ENCODE measurements at regions not wholly inside any gene's neighbourhood (a gene's known extent, or its start where the extent isn't known, plus 50 kb on each side); places are given as distances from the start of the nearest gene placed in this dataset.
"Not testable (repeated sequence)": the region's sequence is repeated elsewhere in the genome, so short reads cannot be mapped to it uniquely, and the experiment has no call there.

DNA sequence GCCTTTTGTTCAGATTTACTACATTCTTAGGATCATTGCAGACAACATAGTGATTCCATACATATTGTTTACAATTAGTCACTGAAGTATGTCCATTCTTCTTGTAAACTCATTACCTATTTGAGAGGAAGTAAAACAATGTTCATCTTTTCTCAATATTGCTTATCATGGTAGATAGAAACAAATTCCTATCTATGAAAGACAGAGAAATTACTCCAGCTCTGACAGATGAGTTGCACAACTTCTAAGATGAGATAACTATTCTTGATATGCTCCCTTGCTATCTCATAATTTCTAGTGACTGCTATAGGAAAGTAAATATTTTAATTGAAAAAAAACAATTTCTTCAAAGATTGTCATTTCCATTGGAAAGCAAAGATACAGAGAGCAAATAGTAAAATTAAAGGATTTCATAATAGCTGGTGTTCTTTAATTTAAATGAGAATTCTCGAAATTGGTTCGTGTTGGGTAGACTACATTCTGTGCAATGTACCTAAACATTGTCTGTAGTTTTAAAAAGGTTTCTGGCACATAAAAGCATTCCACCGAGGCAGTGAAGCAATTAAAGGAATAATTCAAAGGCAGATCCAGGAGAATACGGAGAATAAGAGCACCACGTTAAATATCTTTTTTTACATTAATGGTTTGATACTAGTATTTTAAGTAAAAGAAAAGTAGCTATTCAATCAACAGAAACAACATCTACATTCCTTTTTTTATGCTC, 1029.1 kb upstream of the ACO1 start:
- DNase-seq (ENCODE audit: low read depth in 4 of 4, low spot score in 3 of 4) = no peak

DNA sequence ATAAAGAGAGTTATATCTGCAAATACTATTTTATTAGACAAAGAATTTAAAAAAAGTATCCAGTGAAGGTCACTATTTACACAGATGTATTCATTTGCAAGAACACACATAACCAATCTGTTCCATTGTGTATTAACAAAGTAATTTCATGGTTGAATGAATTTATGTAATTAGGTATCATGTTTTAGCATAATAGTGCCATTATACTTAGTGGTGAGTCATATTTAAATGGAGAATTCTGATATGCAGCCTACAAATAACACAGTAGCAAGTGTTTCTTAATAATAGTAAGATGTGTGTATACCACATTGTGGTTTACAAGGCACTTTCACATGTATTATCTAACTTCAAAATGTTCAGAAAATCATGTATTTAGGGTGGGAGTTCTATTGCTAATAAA, 1028.5 kb upstream of the ACO1 start:
- no peak for DNase-seq (ENCODE audit: low read depth in 4 of 4, low spot score in 3 of 4)

DNA sequence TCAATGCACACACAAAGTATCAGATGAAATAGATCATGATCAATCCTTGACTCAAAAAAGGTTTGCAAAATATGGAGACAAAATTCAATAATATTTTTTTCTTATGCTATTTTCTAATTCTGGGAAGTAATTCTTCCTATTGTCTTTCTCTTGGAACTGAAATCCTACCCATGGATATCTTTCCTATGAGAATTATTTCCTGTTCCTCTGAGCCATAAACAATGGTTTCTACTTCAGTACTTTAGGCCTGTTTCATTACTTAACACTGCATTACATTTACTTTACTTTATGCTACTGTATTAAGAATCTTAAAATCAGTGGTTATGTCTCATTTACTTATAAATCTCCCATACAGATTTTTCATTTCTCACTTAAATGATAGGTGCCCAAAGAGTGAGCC, 1025.4 kb upstream of the ACO1 start:
- no peak for DNase-seq (ENCODE audit: low read depth in 4 of 4, low spot score in 3 of 4)

- no peak for DNase-seq (ENCODE audit: low read depth in 4 of 4, low spot score in 3 of 4)
Observed at GRCh38 chr9:31364171-31364570, 1020.3 kb upstream of the ACO1 start.

GRCh38 chr9:31372799-31373587, 1011.5 kb upstream of the ACO1 start:
- no peak for DNase-seq (ENCODE audit: low read depth in 4 of 4, low spot score in 3 of 4)

DNA sequence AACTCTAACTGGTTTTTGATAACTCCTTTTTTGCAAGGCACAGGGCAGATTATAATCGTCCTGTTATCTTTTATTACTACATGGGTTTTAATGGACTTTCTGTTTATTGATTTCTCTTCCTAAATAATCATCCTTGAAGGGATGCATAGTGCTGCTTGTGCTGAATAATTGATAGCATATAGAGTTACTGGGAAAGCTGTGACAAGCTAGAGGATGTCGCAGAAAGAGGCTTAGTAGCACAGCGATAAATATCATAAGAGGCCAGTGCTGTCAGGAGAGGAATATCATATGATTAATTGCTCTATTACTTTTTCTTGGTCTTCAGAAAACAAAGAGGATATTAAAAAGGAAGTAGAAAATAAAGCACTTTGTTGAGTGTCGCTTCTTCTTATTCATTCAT, 1007.1 kb upstream of the ACO1 start:
- DNase-seq (ENCODE audit: low read depth in 4 of 4, low spot score in 3 of 4) = no peak

DNA sequence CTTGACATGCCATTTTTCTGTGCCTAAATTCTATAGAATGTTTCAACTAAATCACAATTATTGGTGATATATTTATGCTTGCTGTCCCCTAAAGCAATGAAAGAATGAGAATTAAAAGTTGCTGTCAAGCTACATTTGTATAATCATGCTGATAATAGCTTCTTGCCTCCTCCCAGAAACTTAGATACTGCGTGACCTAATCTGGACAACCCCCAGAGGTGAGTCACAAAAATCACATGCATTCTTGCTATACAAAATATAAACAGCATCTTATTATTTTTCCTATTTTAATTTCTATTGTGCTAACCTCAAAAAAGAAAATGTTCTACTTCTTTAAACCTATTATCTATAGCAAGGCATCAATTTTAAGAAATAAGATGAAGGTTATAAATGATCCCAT, 995.8 kb upstream of the ACO1 start:
- DNase-seq (ENCODE audit: low read depth in 4 of 4, low spot score in 3 of 4) = no peak

- no peak for DNase-seq (ENCODE audit: low read depth in 4 of 4, low spot score in 3 of 4)
Observed at GRCh38 chr9:31389075-31389474, 995.4 kb upstream of the ACO1 start.

- DNase-seq (ENCODE audit: low read depth in 4 of 4, low spot score in 3 of 4) = no peak
Observed at GRCh38 chr9:31390403-31391025, 993.9 kb upstream of the ACO1 start.

GRCh38 chr9:31393240-31393639, 991.2 kb upstream of the ACO1 start:
- DNase-seq (ENCODE audit: low read depth in 4 of 4, low spot score in 3 of 4) = no peak

- DNase-seq (ENCODE audit: low read depth in 4 of 4, low spot score in 3 of 4) = peak; percentile 6 to 23 (median 18)
Observed at GRCh38 chr9:31394015-31394473, 990.4 kb upstream of the ACO1 start.

DNA sequence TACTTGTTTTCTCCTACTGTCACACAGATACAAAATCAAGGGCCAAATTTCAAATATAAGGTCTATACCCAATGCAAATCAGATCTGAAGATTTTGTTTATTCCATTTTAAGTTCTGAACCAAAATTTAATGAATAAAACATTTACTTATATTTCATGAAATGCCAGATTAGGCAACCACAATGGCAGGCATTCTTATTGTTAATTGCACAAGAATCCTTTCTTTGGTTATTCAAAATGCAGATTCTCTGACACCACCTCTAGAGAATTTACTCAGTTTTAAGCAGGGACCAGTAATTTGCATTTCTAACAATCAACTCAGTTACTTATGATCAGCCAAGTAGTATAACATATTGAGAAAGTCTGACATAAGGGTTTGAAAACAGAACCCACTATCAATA, 972.4 kb upstream of the ACO1 start:
- DNase-seq (ENCODE audit: low read depth in 4 of 4, low spot score in 3 of 4) = no peak

DNA sequence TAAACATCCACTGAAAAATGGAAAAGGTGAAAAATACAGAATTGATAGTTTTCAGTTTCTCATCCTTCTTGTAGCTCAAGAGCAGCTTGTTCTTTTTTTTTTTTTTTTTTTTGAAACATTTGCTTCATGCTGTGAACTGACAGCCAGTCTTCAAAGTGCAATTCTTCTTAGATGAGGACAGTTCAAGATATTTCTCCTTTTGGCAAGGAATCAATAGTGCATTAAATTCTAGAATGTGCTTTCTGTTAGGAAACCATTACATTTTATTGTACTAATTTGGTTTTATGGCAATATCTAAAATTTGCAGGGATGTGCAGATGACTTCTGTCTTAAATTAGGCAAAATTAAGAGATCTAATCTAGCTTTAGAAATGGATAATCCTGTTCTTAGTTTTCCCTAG, 969.3 kb upstream of the ACO1 start:
- no peak for DNase-seq (ENCODE audit: low read depth in 4 of 4, low spot score in 3 of 4)

- no peak for DNase-seq (ENCODE audit: low read depth in 4 of 4, low spot score in 3 of 4)
Observed at GRCh38 chr9:31418419-31418818, 966.0 kb upstream of the ACO1 start.

DNA sequence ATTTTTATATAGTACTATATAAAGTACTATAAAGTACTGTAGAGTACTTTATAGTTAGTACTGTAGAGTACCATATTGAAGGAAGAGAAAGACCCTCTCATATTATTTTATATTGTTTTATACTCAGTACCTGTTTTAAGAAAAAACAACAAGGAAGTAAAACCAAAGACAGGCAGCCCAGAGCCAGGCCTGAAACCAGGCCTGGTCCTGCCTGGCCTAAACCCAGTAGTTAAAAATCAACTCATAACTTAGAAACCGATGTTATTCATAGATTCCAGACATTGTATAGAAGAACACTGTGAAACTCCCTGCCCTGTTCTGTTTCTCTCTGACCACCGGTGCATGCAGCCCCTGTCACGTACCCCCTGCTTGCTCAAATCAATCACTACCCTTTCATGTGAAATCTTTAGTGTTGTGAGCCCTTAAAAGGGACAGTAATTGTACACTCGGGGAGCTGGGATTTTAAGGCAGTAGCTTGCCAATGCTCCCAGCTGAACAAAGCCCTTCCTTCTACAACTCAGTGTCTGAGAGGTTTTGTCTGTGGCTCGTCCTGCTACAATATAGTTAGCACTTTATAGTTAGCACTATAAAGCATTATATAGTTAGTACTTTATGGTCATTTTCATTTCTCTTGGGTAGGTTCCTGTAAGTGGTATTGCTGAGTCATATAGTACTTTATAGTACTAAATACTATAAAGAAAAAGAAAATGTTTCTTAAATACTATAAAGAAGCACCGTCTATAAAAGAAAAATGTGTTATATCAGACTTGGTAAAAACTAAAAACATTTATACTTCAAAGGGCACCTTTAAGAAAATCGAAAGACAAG, 940.6 kb upstream of the ACO1 start:
- not testable (repeated sequence) for DNase-seq (ENCODE audit: low read depth in 4 of 4, low spot score in 3 of 4)

GRCh38 chr9:31445357-31445756, 939.1 kb upstream of the ACO1 start:
- DNase-seq (ENCODE audit: low read depth in 4 of 4, low spot score in 3 of 4) = no peak

- DNase-seq (ENCODE audit: low read depth in 4 of 4, low spot score in 3 of 4) = no peak
Observed at GRCh38 chr9:31445960-31446359, 938.5 kb upstream of the ACO1 start.

DNA sequence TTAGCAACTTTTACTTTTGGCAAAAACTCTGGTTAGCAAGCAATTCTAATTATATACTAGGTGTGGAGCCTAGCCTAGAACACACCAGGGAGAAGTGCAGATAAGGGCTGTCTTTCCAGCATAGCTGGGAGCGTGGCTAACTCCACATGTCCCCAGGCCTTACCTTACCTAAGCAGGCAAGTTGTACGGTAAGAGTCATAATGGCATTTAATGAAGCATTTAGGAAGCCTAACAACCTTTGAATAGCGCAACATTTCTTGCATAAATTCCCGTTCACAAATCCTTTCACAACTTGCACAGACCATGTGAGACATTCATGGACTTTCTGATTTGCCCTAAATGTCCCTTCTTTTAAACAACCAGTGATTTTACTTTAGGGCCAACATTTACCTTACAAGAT, 917.4 kb upstream of the ACO1 start:
- no peak for DNase-seq (ENCODE audit: low read depth in 4 of 4, low spot score in 3 of 4)

DNA sequence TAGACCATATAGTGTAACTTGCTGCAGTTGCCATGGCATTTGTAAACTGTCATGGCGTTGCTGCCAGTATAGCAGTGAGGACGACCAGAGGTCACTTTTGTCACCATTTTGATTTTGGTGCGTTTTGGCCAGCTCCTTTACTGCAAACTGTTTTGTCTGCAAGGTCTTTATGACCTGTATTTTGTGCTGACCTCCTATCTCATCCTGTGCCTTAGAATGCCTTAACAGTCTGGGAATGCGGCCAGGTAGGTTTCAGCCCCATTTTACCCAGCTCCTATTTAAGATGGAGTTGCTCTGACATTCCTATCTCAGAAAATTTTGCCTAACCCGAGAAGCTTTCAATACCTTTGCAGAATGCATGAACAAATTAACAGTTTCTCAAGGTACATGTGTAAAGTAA, 914.4 kb upstream of the ACO1 start:
- no peak for DNase-seq (ENCODE audit: low read depth in 4 of 4, low spot score in 3 of 4)

DNA sequence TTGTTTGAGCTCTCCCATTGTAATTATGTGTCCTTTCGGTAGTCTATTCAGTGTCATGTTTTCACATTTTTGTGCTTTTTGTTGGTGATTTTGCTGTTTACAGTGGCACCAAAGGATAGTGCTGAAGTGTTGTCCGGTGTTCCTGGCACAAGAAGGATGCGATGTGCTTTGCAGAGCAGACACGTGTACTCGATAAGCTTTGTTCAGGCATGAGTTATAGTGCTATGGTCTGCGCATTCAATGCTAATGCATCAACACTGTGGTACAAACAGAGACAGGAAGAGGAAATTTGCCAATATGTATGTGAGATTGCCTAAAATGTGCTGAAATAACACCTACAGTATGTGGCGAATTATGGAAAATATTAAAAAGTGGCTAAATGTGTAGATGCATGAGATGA, 913.4 kb upstream of the ACO1 start:
- DNase-seq (ENCODE audit: low read depth in 4 of 4, low spot score in 3 of 4) = no peak

DNA sequence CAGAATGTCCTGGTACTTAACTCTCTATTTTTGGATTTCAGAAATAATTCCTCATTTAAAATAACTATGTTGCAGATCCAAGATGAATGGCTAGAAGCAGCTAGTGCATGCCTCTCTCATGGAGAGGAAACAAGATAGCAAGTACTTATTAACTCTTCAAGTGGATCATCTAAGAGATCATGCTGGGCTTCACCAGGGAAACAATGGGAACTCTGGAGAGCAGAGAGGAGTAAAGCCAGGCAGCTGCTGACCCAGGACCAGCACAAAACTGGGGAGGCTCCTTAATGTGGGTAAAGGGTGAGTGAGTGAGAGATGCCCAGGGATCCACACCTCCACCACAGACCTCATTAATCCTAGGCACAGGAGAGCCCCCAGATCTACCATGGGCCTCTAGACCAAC, 897.8 kb upstream of the ACO1 start:
- DNase-seq (ENCODE audit: low read depth in 4 of 4, low spot score in 3 of 4) = no peak

Measured in left renal pelvis (tissue), 4 donors.